Thyroid gland (tissue), 4 donors: ENCODE measurements at regions not wholly inside any gene's neighbourhood (a gene's known extent, or its start where the extent isn't known, plus 50 kb on each side); places are given as distances from the start of the nearest gene placed in this dataset.

Experiments
- CTCF ChIP-seq, 6 experiments: fragments of 200-600 bp in 3 of 6; fragments of 450-650 bp in 3 of 6; sonication (generic) in 3 of 6; IDR thresholded peaks; one replicate each; pipeline ENCODE4 v1.5.1; 2016 to 2019; ENCODE audit warnings: antibody characterized with exemption in 6 of 6, mild to moderate bottlenecking in 2 of 6, inconsistent platforms in 1 of 6, moderate library complexity in 1 of 6
- POLR2A ChIP-seq, 2 donors: fragments of 450-650 bp; IDR thresholded peaks; one replicate each; pipeline ENCODE4 v1.6.1; 2017; ENCODE audit warnings: antibody characterized with exemption in 2 of 2, mild to moderate bottlenecking in 2 of 2, moderate library complexity in 1 of 2

- TF ChIP-seq CTCF (IDR thresholded peaks at IDR 0.05) (no peak), POLR2A (IDR thresholded peaks at IDR 0.05) (no peak)
Observed at GRCh38 chr6:18720075-18720474, 332.9 kb downstream of the RNF144B start.
